ENCODE measurements at regions not wholly inside any gene's neighbourhood (a gene's known extent, or its start where the extent isn't known, plus 50 kb on each side); places are given as distances from the start of the nearest gene placed in this dataset.

GRCh38 chr3:176967522-176967921 is 229.8 kb downstream of the TBL1XR1 start (continued):
- no peak for TF ChIP-seq NONO (IDR thresholded peaks at IDR 0.05; ENCODE audit: low read depth in 2 of 2, low read length in 1 of 2)
- no peak for TF ChIP-seq HMGN3 (IDR thresholded peaks at IDR 0.05; ENCODE audit: borderline replicate concordance, extremely low read depth, insufficient read length, low read depth, low read length)
- TF ChIP-seq ZNF224 (CRISPR knock-in tag; IDR thresholded peaks at IDR 0.05), result no peak
- TF ChIP-seq ZNF12 (CRISPR knock-in tag; IDR thresholded peaks at IDR 0.05), result no peak
- no peak for TF ChIP-seq THRA (IDR thresholded peaks at IDR 0.05)
- no peak for TF ChIP-seq MXD1 (CRISPR knock-in tag; IDR thresholded peaks at IDR 0.05; ENCODE audit: borderline replicate concordance, poor library complexity, severe bottlenecking)
- no peak for TF ChIP-seq EP300 (IDR thresholded peaks at IDR 0.05; ENCODE audit: low read length)

- no peak for ATAC-seq
Measured at GRCh38 chr3:176964661-176965060, 232.6 kb downstream of the TBL1XR1 start.

More at GRCh38 chr3:176964661-176965060, 232.6 kb downstream of the TBL1XR1 start:
- Histone ChIP-seq H3K27ac (ENCODE audit: extremely low read depth, low read depth, low read length) (no peak overlapping the region), H3K4me3 (no peak overlapping the region), H3K9me1 (ENCODE audit: control insufficient read depth, insufficient read depth, low read length) (no peaks in the 10 kb centered on the region), H3K79me2 (ENCODE audit: control insufficient read depth, insufficient read depth, low read length) (no peaks in the 10 kb centered on the region), H3K4me1 (replicated peaks in 1 of 2; ENCODE audit: control insufficient read depth in 2 of 2, insufficient read depth in 2 of 2, low read length in 2 of 2) (no peaks in the 10 kb centered on the region; a peak in 1 of 5 replicates), H3K9ac (ENCODE audit: insufficient read depth in 1 of 2, low read depth in 2 of 2, low read length in 2 of 2) (no peak overlapping the region), H3K9me3 (replicated peaks; ENCODE audit: control insufficient read depth, insufficient read depth, low read depth, low read length) (no peaks in the 10 kb centered on the region), H3K4me2 (ENCODE audit: insufficient read depth, low read length) (no peak overlapping the region), H3K36me3 (ENCODE audit: control insufficient read depth, insufficient read depth, low read length) (no peaks in the 10 kb centered on the region), H2AFZ (ENCODE audit: low read depth, low read length) (no peak overlapping the region), H4K20me1 (replicated peaks; ENCODE audit: control insufficient read depth, insufficient read depth, low read length) (no peaks in the 10 kb centered on the region), H3K27me3 (ENCODE audit: control insufficient read depth in 2 of 2, insufficient read depth in 2 of 2, low read length in 2 of 2) (no peaks in the 10 kb centered on the region)
- intact Hi-C loops (cut with micrococcal nuclease), result loop anchor here (10.0 kb wide), 1 partner anchor 220 kb away; no protein-coding TSS in a partner anchor
- in situ Hi-C loops (cut with MboI), result no loop called here
- TF ChIP-seq ZFP30 (CRISPR knock-in tag; IDR thresholded peaks at IDR 0.05; ENCODE audit: borderline replicate concordance), result no peak
- no peak for TF ChIP-seq LARP7 (IDR thresholded peaks at IDR 0.05)
- TF ChIP-seq KDM5B (IDR thresholded peaks at IDR 0.05; ENCODE audit: insufficient replicate concordance, low read depth, low read length), result no peak
- TF ChIP-seq ELF4 (CRISPR knock-in tag; IDR thresholded peaks at IDR 0.05), result no peak
- no peak for TF ChIP-seq ZNF431 (CRISPR knock-in tag; IDR thresholded peaks at IDR 0.05)
- DNase-seq (ENCODE audit: extremely low read depth in 1 of 4, low spot score in 3 of 4) (no peak), FAIRE-seq (no peak)
- ChIA-PET POLR2A (interaction anchor here (0.6 kb wide), 1 partner anchor 291 kb away, joined by 3 read pairs; no protein-coding TSS in a partner anchor), CTCF (ENCODE audit: low intra/inter-chr PET ratio) (no interaction called here)
- 29% methylated on average over 5 of the region's 5 CpGs for WGBS (ENCODE audit: insufficient coverage, low coverage, missing lambda C conversion rate)
- BruUV-seq (replicated peaks), result no TSS peak

All from K562 (cell line).